IMR-90 (cell line): ENCODE measurements at regions not wholly inside any gene's neighbourhood (a gene's known extent, or its start where the extent isn't known, plus 50 kb on each side); places are given as distances from the start of the nearest gene placed in this dataset.
"Not testable (repeated sequence)": the region's sequence is repeated elsewhere in the genome, so short reads cannot be mapped to it uniquely, and the experiment has no call there.

ENCODE experiments used
- ATAC-seq: fragments of 200-7000 bp; cut with Tn5 transposase; 2 replicates; pipeline ENCODE4 v1.9.1; 2020; ENCODE audit warnings: low read depth, mild to moderate bottlenecking, moderate library complexity
- BruUV-seq: library from RNA; stranded (reverse); fragments of 400-500 nt; replicated peaks from 2 replicates; lab custom pipeline; 2021; lab: Mats Ljungman, UMichigan
- CTCF ChIA-PET: fragments of 300-600 bp; formaldehyde crosslinking; extraction: SDS; loops from one replicate; lab custom pipeline; 2021; ENCODE audit warnings: antibody characterized with exemption; lab: Yijun Ruan, JAX
- POLR2A ChIA-PET: fragments of 300-600 bp; sonication (Branson Sonifier 250); formaldehyde crosslinking; loops from one replicate; lab custom pipeline; 2022; ENCODE audit warnings: antibody characterized with exemption; ENCODE audit not compliant: unreplicated experiment; lab: Charles Lee
- DNase-seq: peaks from one replicate; pipeline ENCODE4 v3.0.0; 2013
- H2AFZ ChIP-seq: replicated peaks from 2 replicates; pipeline ENCODE3; 2013; ENCODE audit warnings: low read length, mild to moderate bottlenecking; ENCODE audit not compliant: poor library complexity
- H2AK5ac ChIP-seq: 2 replicates; pipeline ENCODE4 v1.6.1; 2013; ENCODE audit warnings: low read depth, low read length, inconsistent platforms
- H2AK9ac ChIP-seq: replicated peaks from 2 replicates; pipeline ENCODE3; 2013; ENCODE audit warnings: mild to moderate bottlenecking, low read depth, low read length, moderate library complexity; ENCODE audit not compliant: poor library complexity
- H2BK120ac ChIP-seq: 2 replicates; pipeline ENCODE4 v1.6.1; 2013; ENCODE audit warnings: low read depth, low read length, inconsistent platforms
- H2BK15ac ChIP-seq: 3 replicates; pipeline ENCODE4 v1.6.1; 2013; ENCODE audit warnings: low read depth, low read length, inconsistent platforms
- H2BK20ac ChIP-seq: 2 replicates; pipeline ENCODE4 v1.6.1; 2013; ENCODE audit warnings: low read depth, mild to moderate bottlenecking, inconsistent platforms, low read length, moderate library complexity
- H2BK5ac ChIP-seq: 2 replicates; pipeline ENCODE4 v1.6.1; 2013; ENCODE audit warnings: mild to moderate bottlenecking, low read depth, low read length, inconsistent platforms; ENCODE audit not compliant: poor library complexity, severe bottlenecking
- H3K14ac ChIP-seq: replicated peaks from 2 replicates; pipeline ENCODE4 v1.6.1; 2013; ENCODE audit warnings: low read depth, low read length, inconsistent platforms
- H3K18ac ChIP-seq: 2 replicates; pipeline ENCODE4 v1.6.1; 2013; ENCODE audit warnings: low read depth, low read length, control low read depth
- H3K23ac ChIP-seq: 2 replicates; pipeline ENCODE4 v1.6.1; 2013; ENCODE audit warnings: low read depth, low read length, inconsistent platforms
- H3K27ac ChIP-seq: 2 replicates; pipeline ENCODE4 v1.5.1; 2013; ENCODE audit warnings: mild to moderate bottlenecking, control low read depth, low read length; ENCODE audit not compliant: insufficient read depth
- H3K27me3 ChIP-seq: 2 replicates; pipeline ENCODE4 v1.6.1; 2013; ENCODE audit warnings: low read length; ENCODE audit not compliant: control insufficient read depth, insufficient read depth
- H3K36me3 ChIP-seq: 2 replicates; pipeline ENCODE4 v1.6.1; 2013; ENCODE audit warnings: low read length, mixed read lengths; ENCODE audit not compliant: control insufficient read depth, insufficient read depth
- H3K4ac ChIP-seq: 2 replicates; pipeline ENCODE4 v1.6.1; 2013; ENCODE audit warnings: low read depth, low read length, inconsistent platforms
- H3K4me1 ChIP-seq: 2 replicates; pipeline ENCODE4 v1.6.1; 2013; ENCODE audit warnings: low read length, mixed read lengths; ENCODE audit not compliant: control insufficient read depth, insufficient read depth
- H3K4me2 ChIP-seq: 2 replicates; pipeline ENCODE4 v1.6.1; 2013; ENCODE audit warnings: low read depth, mild to moderate bottlenecking, control low read depth, low read length, moderate library complexity
- H3K4me3 ChIP-seq: 2 replicates; pipeline ENCODE4 v1.5.1; 2013; ENCODE audit warnings: low read depth, mild to moderate bottlenecking, control low read depth, low read length, moderate library complexity; ENCODE audit not compliant: insufficient read depth
- H3K56ac ChIP-seq: 2 replicates; pipeline ENCODE4 v1.6.1; 2013; ENCODE audit warnings: low read length, inconsistent platforms; ENCODE audit not compliant: insufficient read depth; ENCODE audit errors: extremely low read depth
- H3K79me1 ChIP-seq, 2 experiments: 2 replicates each; pipeline ENCODE4 v1.6.1; 2013; ENCODE audit warnings: low read length in 2 of 2, inconsistent platforms in 1 of 2, low read depth in 1 of 2
- H3K9ac ChIP-seq: 2 replicates; pipeline ENCODE4 v1.6.1; 2013; ENCODE audit warnings: low read depth, low read length, control low read depth
- H3K9me1 ChIP-seq: 2 replicates; pipeline ENCODE4 v1.6.1; 2013; ENCODE audit warnings: low read length, inconsistent platforms; ENCODE audit not compliant: insufficient read depth
- H3K9me3 ChIP-seq: 2 replicates; pipeline ENCODE4 v1.6.1; 2013; ENCODE audit warnings: low read length; ENCODE audit not compliant: control insufficient read depth, insufficient read depth
- H4K20me1 ChIP-seq: 2 replicates; pipeline ENCODE4 v1.6.1; 2013; ENCODE audit warnings: low read length, inconsistent platforms; ENCODE audit not compliant: insufficient read depth
- H4K5ac ChIP-seq: 2 replicates; pipeline ENCODE4 v1.6.1; 2013; ENCODE audit warnings: mild to moderate bottlenecking, low read depth, low read length, control low read depth
- H4K8ac ChIP-seq, 2 experiments: 2 replicates each; pipeline ENCODE4 v1.6.1; 2013; ENCODE audit warnings: low read depth in 2 of 2, low read length in 2 of 2, control low read depth in 1 of 2, inconsistent platforms in 1 of 2
- H4K91ac ChIP-seq: 2 replicates; pipeline ENCODE4 v1.6.1; 2013; ENCODE audit warnings: low read depth, low read length, inconsistent platforms; ENCODE audit not compliant: insufficient read depth
- BHLHE40 ChIP-seq: fragments of 150-350 bp; IDR thresholded peaks from 2 replicates; pipeline ENCODE4 v1.6.1; 2016; ENCODE audit warnings: mild to moderate bottlenecking, low read depth, low read length
- CEBPB ChIP-seq: IDR thresholded peaks from 2 replicates; pipeline ENCODE4 v1.6.1; 2012; ENCODE audit warnings: low read depth, low read length, improper control_type of control experiment
- CTCF ChIP-seq: conservative IDR thresholded peaks from 2 replicates; pipeline ENCODE4 v1.5.1; 2012; ENCODE audit warnings: mild to moderate bottlenecking, low read depth, low read length, improper control_type of control experiment
- NFE2L2 ChIP-seq: fragments of 150-350 bp; IDR thresholded peaks from 2 replicates; pipeline ENCODE4 v1.6.1; 2016; ENCODE audit warnings: low read depth, mild to moderate bottlenecking, low read length
- RAD21 ChIP-seq: IDR thresholded peaks from 2 replicates; pipeline ENCODE4 v1.6.1; 2012; ENCODE audit warnings: low read length, improper control_type of control experiment
- WGBS, 2 experiments: methylation state at CpG; one replicate each; pipeline versions ENCODE4 v1.1.5 to v1.1.7; 2013; ENCODE audit warnings: missing lambda C conversion rate in 2 of 2; ENCODE audit not compliant: insufficient read length in 1 of 2; ENCODE audit errors: extremely low coverage in 2 of 2; 5-methylcytosine and 5-hydroxymethylcytosine counted together
- dilution Hi-C: fragments of 300-500 bp; cut with HindIII; formaldehyde crosslinking; loops from one replicate; pipeline ENCODE4 v1.14.3; 2018; ENCODE audit warnings: low sequenced_read_pairs; ENCODE audit not compliant: unreplicated experiment
- in situ Hi-C: fragments of 300-500 bp; cut with MboI; formaldehyde crosslinking; loops from 3 replicates; pipeline ENCODE4 v1.14.3; 2019; ENCODE audit warnings: low sequenced_read_pairs, inconsistent platforms, mixed read lengths
- intact Hi-C: fragments of 100-400 bp; cut with micrococcal nuclease; formaldehyde crosslinking; loops from 2 replicates; pipeline ENCODE4 v1.10.0; 2022

GRCh38 chr21:26236281-26236680 lies 65.7 kb upstream of the APP start:
- CTCF ChIA-PET, result no interaction called here
- no peak overlapping the region for H3K18ac ChIP-seq
- H3K27me3 ChIP-seq, result no peaks in the 10 kb centered on the region
- no peaks in the 10 kb centered on the region for H3K9me1 ChIP-seq
- no peak overlapping the region for H2AFZ ChIP-seq
- no peak overlapping the region for H4K91ac ChIP-seq
- H2BK20ac ChIP-seq, result no peak overlapping the region
- H3K56ac ChIP-seq, result no peak overlapping the region
- H2BK5ac ChIP-seq, result no peak overlapping the region
- no peak overlapping the region for H3K14ac ChIP-seq
- no peak overlapping the region for H2BK120ac ChIP-seq
- H3K36me3 ChIP-seq, result no peaks in the 10 kb centered on the region
- H3K9me3 ChIP-seq, result no peaks in the 10 kb centered on the region
- no peak overlapping the region for H2AK9ac ChIP-seq
- in situ Hi-C loops, result no loop called here
- no peak overlapping the region for H3K9ac ChIP-seq
- H3K79me1 ChIP-seq, result no peaks in the 10 kb centered on the region
- DNase-seq (no peak), ATAC-seq (no peak)
- intact Hi-C loops, result no loop called here
- no peak overlapping the region for H3K4me3 ChIP-seq
- no CpG with 5 or more reads among the region's 4 CpGs for WGBS, 2 experiments
- H3K4me2 ChIP-seq, result no peak overlapping the region
- no peak for TF ChIP-seq CEBPB
- TF ChIP-seq NFE2L2, result no peak
- no peak for TF ChIP-seq BHLHE40
- no peak for TF ChIP-seq RAD21
- TF ChIP-seq CTCF, result no peak
- no peak overlapping the region for H2BK15ac ChIP-seq
- no peak overlapping the region for H4K8ac ChIP-seq
- H2AK5ac ChIP-seq, result no peak overlapping the region
- H3K23ac ChIP-seq, result no peak overlapping the region
- POLR2A ChIA-PET, result interaction anchor here (0.6 kb wide), 1 partner anchor 29 kb away, joined by 5 read pairs; no protein-coding TSS in a partner anchor
- no TSS peak for BruUV-seq
- dilution Hi-C loops, result no loop called here
- no peaks in the 10 kb centered on the region for H4K20me1 ChIP-seq
- no peaks in the 10 kb centered on the region for H3K4me1 ChIP-seq
- no peak overlapping the region for H3K27ac ChIP-seq
- no peak overlapping the region for H3K4ac ChIP-seq
- no peak overlapping the region for H4K5ac ChIP-seq

- H2BK20ac ChIP-seq, BruUV-seq, H3K56ac ChIP-seq, H4K5ac ChIP-seq, H2BK5ac ChIP-seq, H2BK120ac ChIP-seq, H3K14ac ChIP-seq, CTCF ChIA-PET, H3K79me1 ChIP-seq, H4K91ac ChIP-seq, H3K27ac ChIP-seq, in situ Hi-C loops, H2AK5ac ChIP-seq, DNase-seq, H3K4me2 ChIP-seq, H3K9me3 ChIP-seq, H3K4me3 ChIP-seq, intact Hi-C loops, H3K4me1 ChIP-seq, H2AFZ ChIP-seq, dilution Hi-C loops, H4K20me1 ChIP-seq, H4K8ac ChIP-seq, H2BK15ac ChIP-seq, H3K18ac ChIP-seq, H3K4ac ChIP-seq, H3K36me3 ChIP-seq, H3K9ac ChIP-seq, H3K23ac ChIP-seq, POLR2A ChIA-PET, H2AK9ac ChIP-seq, H3K27me3 ChIP-seq, ATAC-seq, H3K9me1 ChIP-seq: not testable (repeated sequence)
- WGBS, 2 experiments, result no CpG with 5 or more reads among the region's 1 CpG
Measured at GRCh38 chr21:26233297-26233696, 62.7 kb upstream of the APP start.
